Neutrophil (primary cell): ENCODE measurements at regions not wholly inside any gene's neighbourhood (a gene's known extent, or its start where the extent isn't known, plus 50 kb on each side); places are given as distances from the start of the nearest gene placed in this dataset.

Experiments
- H3K27ac ChIP-seq: fragments of 200-600 bp; sonication (generic); 2 replicates; pipeline ENCODE4 v1.5.1; 2016; ENCODE audit warnings: mild to moderate bottlenecking, moderate library complexity
- H3K27me3 ChIP-seq: fragments of 200-600 bp; sonication (generic); 2 replicates; pipeline ENCODE4 v1.6.0; 2016; ENCODE audit warnings: mild to moderate bottlenecking
- H3K36me3 ChIP-seq: fragments of 200-600 bp; sonication (generic); 2 replicates; pipeline ENCODE4 v1.5.1; 2017
- H3K4me1 ChIP-seq, 2 experiments: fragments of 200-600 bp in 1 of 2; sonication (generic) in 1 of 2; 1 replicate in 1 of 2; 2 replicates in 1 of 2; pipeline versions ENCODE4 v1.5.1 to v1.6.1; 2013 to 2016; ENCODE audit warnings: low read depth in 1 of 2, low read length in 1 of 2, mild to moderate bottlenecking in 1 of 2, moderate library complexity in 1 of 2; ENCODE audit not compliant: control insufficient read depth in 1 of 2, insufficient read depth in 1 of 2
- H3K4me3 ChIP-seq, 2 experiments: fragments of 200-600 bp in 1 of 2; sonication (generic) in 1 of 2; 1 replicate in 1 of 2; 2 replicates in 1 of 2; pipeline ENCODE4 v1.5.1; 2013 to 2016; ENCODE audit warnings: low read depth in 1 of 2, low read length in 1 of 2, mild to moderate bottlenecking in 1 of 2, moderate library complexity in 1 of 2
- H3K9me3 ChIP-seq: fragments of 200-600 bp; sonication (generic); 2 replicates; pipeline ENCODE4 v1.5.1; 2016
- CTCF ChIP-seq: fragments of 200-600 bp; sonication (generic); IDR thresholded peaks from 2 replicates; pipeline ENCODE4 v1.5.1; 2016; ENCODE audit warnings: antibody characterized with exemption

GRCh38 chr13:78228211-78228610 is 309.6 kb upstream of the EDNRB start:
- no peaks in the 10 kb centered on the region for H3K36me3 ChIP-seq
- no peak for TF ChIP-seq CTCF

DNA sequence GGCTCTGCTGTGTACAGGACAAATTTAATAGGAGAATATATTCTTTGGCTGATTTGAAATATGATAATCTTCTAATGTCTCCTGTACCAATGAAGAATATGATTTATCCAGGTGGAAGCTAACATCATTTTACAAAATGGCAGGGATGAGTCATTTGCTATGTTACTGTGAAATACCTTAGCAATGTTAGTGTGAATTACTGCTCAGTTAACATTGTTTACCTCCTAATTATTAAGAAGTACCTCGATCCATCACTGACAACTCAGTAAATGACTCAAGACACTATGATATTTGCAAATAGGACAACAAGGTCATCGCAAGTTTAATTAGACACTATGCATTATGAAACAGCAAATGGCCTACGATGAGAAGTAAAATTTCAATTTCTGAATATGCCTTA is 309.1 kb upstream of the EDNRB start:
- Histone ChIP-seq H3K4me1 (no peaks in the 10 kb centered on the region), H3K27ac (no peak overlapping the region), H3K27me3 (no peaks in the 10 kb centered on the region), H3K4me3 (no peak overlapping the region), H3K36me3 (no peaks in the 10 kb centered on the region), H3K9me3 (no peaks in the 10 kb centered on the region)
- no peak for TF ChIP-seq CTCF

More at GRCh38 chr13:78228211-78228610, 309.6 kb upstream of the EDNRB start:
- Histone ChIP-seq H3K4me3 (no peak overlapping the region), H3K4me1 (no peaks in the 10 kb centered on the region), H3K9me3 (no peaks in the 10 kb centered on the region), H3K27me3 (no peaks in the 10 kb centered on the region), H3K27ac (no peak overlapping the region)

GRCh38 chr13:78215458-78216108 is 297.0 kb upstream of the EDNRB start:
- Histone ChIP-seq H3K9me3 (no peaks in the 10 kb centered on the region), H3K27me3 (no peaks in the 10 kb centered on the region), H3K4me1 (no peaks in the 10 kb centered on the region), H3K4me3 (no peak overlapping the region), H3K27ac (no peak overlapping the region), H3K36me3 (no peaks in the 10 kb centered on the region)
- TF ChIP-seq CTCF: no peak

GRCh38 chr13:78201411-78201810 is 282.8 kb upstream of the EDNRB start:
- no peaks in the 10 kb centered on the region for H3K4me1 ChIP-seq
- TF ChIP-seq CTCF: no peak
- no peaks in the 10 kb centered on the region for H3K27me3 ChIP-seq
- no peaks in the 10 kb centered on the region for H3K36me3 ChIP-seq
- no peaks in the 10 kb centered on the region for H3K9me3 ChIP-seq
- no peak overlapping the region for H3K4me3 ChIP-seq
- H3K27ac ChIP-seq: no peak overlapping the region

- no peak overlapping the region for H3K27ac ChIP-seq
- no peak overlapping the region for H3K4me3 ChIP-seq
- H3K9me3 ChIP-seq: no peaks in the 10 kb centered on the region
- H3K4me1 ChIP-seq: no peaks in the 10 kb centered on the region
- no peaks in the 10 kb centered on the region for H3K36me3 ChIP-seq
- no peak for TF ChIP-seq CTCF
- H3K27me3 ChIP-seq: no peaks in the 10 kb centered on the region
These were observed 280.2 kb upstream of the EDNRB start for GRCh38 chr13:78198821-78199220.

DNA sequence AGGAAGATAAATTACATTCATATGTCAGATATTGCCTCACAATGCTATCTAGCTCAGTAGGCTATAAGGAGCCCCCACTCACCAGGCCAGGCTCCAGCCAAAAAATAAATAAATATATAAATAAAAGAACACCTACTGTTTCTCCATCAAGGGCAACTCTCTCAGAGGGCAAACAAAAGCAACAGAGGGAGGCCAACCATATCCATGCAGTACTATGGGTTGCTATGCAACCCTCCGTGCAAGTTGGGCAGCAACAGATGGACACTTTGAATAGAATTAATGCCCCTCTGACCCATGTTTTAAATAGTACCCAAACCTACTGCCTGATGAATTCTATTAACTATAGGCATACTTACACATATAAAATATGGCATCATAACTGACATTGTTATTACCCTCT is 279.8 kb upstream of the EDNRB start:
- Histone ChIP-seq H3K9me3 (no peaks in the 10 kb centered on the region), H3K27me3 (no peaks in the 10 kb centered on the region), H3K27ac (no peak overlapping the region), H3K4me3 (no peak overlapping the region), H3K4me1 (no peaks in the 10 kb centered on the region), H3K36me3 (no peaks in the 10 kb centered on the region)
- no peak for TF ChIP-seq CTCF
